ENCODE measurements at regions not wholly inside any gene's neighbourhood (a gene's known extent, or its start where the extent isn't known, plus 50 kb on each side); places are given as distances from the start of the nearest gene placed in this dataset.

DNA sequence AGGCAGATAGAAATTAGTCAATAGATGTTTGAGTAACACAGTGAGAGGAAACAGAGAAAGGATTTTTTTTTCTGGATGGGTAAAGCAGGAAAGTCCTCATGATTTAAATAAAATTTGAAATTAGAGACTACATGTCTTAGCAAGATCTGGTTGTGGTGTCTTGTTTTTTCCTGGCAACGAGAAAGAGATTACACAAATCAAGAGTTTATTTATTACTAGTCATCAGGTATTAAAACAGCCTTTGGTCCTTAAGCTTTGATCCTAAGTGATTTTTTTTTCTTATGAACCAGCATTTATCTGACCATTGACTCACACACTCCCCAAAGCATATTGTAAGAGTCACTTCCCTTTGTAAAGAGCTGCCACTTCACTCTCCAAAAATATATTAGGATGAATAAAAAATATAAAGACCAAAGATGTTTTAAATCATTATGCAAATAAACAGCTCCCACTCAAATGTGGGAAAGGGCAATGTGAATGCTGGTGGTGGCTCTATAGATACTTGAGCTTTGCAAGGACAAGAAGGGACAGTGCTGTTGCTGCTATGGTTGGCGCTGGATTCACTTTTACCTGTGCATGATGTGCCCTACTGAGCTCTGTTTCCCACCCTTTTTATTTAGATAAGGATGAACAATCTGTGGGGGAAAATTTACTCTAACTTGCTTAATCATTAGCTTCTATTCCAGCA, 1726.5 kb downstream of the MAT2B start:
- DNase-seq (ENCODE audit: low read depth) = no peak
- no peak overlapping the region for H3K4me3 ChIP-seq (ENCODE audit: low read depth, low read length)
- TF ChIP-seq, protein P1, sequence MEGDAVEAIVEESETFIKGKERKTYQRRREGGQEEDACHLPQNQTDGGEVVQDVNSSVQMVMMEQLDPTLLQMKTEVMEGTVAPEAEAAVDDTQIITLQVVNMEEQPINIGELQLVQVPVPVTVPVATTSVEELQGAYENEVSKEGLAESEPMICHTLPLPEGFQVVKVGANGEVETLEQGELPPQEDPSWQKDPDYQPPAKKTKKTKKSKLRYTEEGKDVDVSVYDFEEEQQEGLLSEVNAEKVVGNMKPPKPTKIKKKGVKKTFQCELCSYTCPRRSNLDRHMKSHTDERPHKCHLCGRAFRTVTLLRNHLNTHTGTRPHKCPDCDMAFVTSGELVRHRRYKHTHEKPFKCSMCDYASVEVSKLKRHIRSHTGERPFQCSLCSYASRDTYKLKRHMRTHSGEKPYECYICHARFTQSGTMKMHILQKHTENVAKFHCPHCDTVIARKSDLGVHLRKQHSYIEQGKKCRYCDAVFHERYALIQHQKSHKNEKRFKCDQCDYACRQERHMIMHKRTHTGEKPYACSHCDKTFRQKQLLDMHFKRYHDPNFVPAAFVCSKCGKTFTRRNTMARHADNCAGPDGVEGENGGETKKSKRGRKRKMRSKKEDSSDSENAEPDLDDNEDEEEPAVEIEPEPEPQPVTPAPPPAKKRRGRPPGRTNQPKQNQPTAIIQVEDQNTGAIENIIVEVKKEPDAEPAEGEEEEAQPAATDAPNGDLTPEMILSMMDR (IDR thresholded peaks at IDR 0.05; ENCODE audit: low read depth, low read length, missing control alignments) = no peak

DNA sequence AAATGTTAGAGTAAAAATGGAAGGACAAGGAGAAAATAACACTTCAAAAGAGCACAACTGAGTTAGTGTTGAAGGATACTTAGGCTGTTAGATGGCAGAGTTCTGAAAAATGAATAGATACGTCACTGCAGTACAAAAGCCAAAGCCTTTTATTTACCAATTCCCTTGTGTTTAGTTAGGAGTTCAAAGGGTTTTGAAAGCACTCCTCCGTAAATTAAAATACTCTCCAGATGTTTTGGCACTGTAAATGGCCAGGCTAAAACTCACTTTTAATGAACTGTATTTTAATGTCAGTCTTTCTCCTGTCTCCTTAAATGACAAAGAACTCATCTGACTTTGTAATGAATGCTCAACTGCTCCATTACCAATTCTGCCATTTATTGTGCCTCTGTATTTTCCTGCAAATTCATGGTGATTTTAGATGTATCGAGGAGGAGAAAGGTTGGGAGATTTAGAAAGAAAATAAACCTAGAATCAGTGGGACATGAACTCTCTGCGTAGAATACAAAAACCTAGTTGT, 1727.2 kb downstream of the MAT2B start:
- DNase-seq (ENCODE audit: low read depth) = no peak
- no peak overlapping the region for H3K4me3 ChIP-seq (ENCODE audit: low read depth, low read length)
- TF ChIP-seq, protein P1 (IDR thresholded peaks at IDR 0.05; ENCODE audit: low read depth, low read length, missing control alignments) = no peak

GRCh38 chr5:165241811-165242210, 1736.4 kb downstream of the MAT2B start:
- H3K4me3 ChIP-seq (ENCODE audit: low read depth, low read length) = no peak overlapping the region
- DNase-seq (ENCODE audit: low read depth) = no peak
- TF ChIP-seq, protein P1 (IDR thresholded peaks at IDR 0.05; ENCODE audit: low read depth, low read length, missing control alignments) = no peak

- TF ChIP-seq, protein P1 (IDR thresholded peaks at IDR 0.05; ENCODE audit: low read depth, low read length, missing control alignments) = no peak
- H3K4me3 ChIP-seq (ENCODE audit: low read depth, low read length) = no peak overlapping the region
- no peak for DNase-seq (ENCODE audit: low read depth)
Observed at GRCh38 chr5:165242646-165243045, 1737.2 kb downstream of the MAT2B start.

DNA sequence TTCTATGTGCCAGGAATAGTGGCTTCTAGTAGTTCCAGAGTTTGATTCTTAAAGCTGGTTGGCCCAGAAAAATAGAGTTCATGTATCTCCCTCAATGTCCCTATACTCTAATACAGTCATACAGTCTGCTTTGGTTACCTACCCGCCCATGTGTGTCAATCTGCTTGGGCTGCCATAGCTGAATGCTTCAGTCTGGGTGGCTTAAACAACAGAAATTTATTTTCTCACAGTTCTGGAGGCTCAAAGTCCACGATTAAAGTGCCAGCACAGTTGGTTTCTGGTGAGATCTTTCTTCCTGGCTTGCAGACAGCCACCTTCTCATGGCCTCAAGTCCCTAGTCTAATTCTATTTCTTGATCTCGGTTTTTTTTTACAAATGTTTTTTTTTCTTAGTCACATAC, 1739.0 kb downstream of the MAT2B start:
- TF ChIP-seq, protein P1 (IDR thresholded peaks at IDR 0.05; ENCODE audit: low read depth, low read length, missing control alignments) = no peak
- H3K4me3 ChIP-seq (ENCODE audit: low read depth, low read length) = no peak overlapping the region
- no peak for DNase-seq (ENCODE audit: low read depth)

- TF ChIP-seq, protein P1 (IDR thresholded peaks at IDR 0.05; ENCODE audit: low read depth, low read length, missing control alignments) = no peak
- H3K4me3 ChIP-seq (ENCODE audit: low read depth, low read length) = no peak overlapping the region
- DNase-seq (ENCODE audit: low read depth) = no peak
Observed at GRCh38 chr5:165258197-165258771, 1752.9 kb downstream of the MAT2B start.

All from GM12864 (cell line).